ENCODE measurements at regions not wholly inside any gene's neighbourhood (a gene's known extent, or its start where the extent isn't known, plus 50 kb on each side); places are given as distances from the start of the nearest gene placed in this dataset.

- TF ChIP-seq, protein P1, sequence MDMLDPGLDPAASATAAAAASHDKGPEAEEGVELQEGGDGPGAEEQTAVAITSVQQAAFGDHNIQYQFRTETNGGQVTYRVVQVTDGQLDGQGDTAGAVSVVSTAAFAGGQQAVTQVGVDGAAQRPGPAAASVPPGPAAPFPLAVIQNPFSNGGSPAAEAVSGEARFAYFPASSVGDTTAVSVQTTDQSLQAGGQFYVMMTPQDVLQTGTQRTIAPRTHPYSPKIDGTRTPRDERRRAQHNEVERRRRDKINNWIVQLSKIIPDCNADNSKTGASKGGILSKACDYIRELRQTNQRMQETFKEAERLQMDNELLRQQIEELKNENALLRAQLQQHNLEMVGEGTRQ (IDR thresholded peaks at IDR 0.05): no peak
- TF ChIP-seq, protein P2, sequence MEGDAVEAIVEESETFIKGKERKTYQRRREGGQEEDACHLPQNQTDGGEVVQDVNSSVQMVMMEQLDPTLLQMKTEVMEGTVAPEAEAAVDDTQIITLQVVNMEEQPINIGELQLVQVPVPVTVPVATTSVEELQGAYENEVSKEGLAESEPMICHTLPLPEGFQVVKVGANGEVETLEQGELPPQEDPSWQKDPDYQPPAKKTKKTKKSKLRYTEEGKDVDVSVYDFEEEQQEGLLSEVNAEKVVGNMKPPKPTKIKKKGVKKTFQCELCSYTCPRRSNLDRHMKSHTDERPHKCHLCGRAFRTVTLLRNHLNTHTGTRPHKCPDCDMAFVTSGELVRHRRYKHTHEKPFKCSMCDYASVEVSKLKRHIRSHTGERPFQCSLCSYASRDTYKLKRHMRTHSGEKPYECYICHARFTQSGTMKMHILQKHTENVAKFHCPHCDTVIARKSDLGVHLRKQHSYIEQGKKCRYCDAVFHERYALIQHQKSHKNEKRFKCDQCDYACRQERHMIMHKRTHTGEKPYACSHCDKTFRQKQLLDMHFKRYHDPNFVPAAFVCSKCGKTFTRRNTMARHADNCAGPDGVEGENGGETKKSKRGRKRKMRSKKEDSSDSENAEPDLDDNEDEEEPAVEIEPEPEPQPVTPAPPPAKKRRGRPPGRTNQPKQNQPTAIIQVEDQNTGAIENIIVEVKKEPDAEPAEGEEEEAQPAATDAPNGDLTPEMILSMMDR (IDR thresholded peaks at IDR 0.05): no peak
Measured at GRCh38 chr2:238775591-238775990, 72.3 kb upstream of the TWIST2 start.

Measured in A549 (cell line).